GM18867 (cell line): ENCODE measurements at regions not wholly inside any gene's neighbourhood (a gene's known extent, or its start where the extent isn't known, plus 50 kb on each side); places are given as distances from the start of the nearest gene placed in this dataset.

Experiments
- ATAC-seq: cut with Tn5 transposase; IDR thresholded peaks from one replicate; pipeline ENCODE4 v1.9.1; 2021; ENCODE audit warnings: mild to moderate bottlenecking, moderate library complexity; ENCODE audit not compliant: unreplicated experiment

DNA sequence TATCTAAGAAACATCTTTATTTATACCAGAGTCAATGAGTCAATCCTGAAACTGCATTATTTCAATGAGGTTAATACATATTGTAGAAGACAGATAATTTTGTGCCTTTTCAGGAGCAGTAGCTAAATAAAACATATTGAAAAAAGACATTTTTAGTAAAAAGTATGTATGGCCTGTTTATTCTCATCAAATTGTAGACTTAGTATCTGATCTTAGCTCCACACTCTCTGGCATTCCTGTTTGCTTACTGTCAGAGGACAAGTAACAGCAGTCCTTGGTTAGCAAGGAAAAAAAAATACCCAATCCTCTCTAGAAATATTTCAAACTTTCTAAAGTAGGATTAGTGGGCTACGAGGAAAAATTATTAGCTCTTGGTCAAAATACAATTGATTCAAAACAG, 50.5 kb upstream of the GUCY1A1 start:
- ATAC-seq: no peak

DNA sequence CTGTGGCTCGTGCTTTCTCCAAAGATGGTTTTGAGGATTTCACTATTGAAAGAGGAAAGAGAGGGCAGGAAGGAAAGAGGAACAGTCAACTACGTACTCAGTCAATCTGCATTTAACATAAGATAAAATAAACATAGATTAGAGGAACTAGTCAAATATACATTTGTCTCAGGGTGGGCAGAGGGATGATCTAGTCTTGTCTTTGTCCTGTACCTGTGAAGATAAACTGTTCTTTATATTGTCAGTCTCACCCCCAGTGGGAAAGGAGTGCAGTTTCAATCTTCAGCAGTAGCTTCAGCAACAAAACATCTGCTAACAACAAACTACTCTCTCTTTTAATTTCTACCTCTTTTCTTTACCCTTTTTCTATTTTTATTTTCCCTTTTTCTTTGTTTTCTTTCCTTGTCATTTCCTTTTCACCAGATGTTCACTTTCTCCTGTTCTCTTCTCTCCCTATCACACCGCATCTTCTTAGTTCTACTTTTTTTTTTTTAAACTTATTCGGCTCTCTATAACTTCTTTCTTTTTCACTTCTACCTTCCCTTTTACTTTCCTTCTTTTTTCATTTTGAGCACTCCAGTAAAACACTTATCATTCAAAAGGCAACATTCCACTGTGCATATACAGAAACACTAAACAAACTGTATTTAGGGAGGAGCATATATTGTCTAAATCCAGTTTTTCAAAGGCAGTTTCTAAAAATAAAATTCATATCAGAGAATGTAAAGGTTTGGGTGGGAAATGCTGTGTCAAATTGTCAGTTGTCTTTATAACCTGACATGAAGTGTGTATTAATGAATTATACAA, 51.4 kb upstream of the GUCY1A1 start:
- ATAC-seq: peak; percentile 56

DNA sequence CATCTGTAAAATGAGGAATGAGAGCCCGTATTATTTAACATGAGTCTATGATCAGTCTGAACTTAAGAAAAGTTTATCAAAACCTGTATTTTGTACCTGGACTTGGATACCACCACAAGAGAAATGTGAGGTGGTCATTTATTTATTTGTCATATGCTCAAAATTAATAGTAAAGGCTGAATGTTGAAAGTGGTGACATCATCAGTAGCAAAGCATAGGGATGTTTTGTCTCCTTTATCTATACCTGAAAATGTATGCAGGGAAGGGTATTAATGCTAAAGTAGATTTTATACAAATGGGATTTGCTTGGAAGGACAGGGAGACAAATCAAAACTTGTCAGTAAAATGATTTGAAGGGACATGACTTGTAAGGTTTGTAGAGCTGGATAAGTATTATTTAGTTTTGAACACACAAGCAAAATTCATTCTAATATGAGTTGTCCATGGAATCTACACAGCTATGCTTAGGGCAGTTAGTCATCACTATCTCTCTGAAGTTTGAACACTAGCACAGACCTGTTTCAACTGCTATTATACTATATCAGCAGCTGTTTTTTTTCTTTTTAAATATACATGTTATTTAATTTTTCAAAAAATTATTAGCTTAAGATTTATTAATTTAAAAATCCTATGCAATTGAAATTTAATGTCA, 52.4 kb upstream of the GUCY1A1 start:
- ATAC-seq: no peak

DNA sequence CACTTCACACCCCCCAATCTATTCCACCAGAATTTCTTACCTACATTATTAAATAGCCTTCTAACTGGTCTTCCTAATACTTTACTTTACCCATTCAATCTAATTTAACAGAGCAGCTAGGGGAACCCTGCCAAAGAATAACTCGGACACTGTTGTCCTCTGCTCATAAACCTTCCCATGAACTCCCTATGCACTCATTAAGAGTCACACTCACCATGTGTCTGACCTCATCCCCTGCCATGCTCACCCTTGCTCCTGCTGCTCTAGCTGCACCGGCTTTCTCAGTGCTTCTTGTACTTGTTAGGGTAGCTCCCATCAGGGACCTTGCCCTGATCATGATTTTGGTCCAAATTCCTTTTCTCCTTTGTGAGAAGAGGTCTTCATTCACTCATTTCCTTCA, 54.6 kb upstream of the GUCY1A1 start:
- ATAC-seq: no peak

DNA sequence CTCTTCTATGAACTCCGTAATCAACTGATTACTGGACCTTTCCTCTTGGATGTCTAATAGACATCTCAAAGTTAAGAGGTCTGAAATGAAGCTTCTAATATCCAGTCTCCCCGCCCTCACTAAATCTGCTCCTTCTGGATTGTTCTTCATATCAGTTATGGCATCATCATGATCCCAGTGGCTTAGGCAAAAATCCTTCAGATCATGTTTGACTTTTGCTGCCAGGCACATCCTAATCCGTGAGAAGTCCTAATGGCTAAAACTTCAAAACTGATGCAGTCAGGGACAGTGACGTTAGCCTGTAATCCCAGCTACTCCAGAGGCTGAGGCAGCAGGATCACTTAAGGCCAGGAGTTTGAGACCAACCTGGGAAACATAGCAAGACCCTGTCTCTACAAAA, 55.1 kb upstream of the GUCY1A1 start:
- ATAC-seq: no peak

DNA sequence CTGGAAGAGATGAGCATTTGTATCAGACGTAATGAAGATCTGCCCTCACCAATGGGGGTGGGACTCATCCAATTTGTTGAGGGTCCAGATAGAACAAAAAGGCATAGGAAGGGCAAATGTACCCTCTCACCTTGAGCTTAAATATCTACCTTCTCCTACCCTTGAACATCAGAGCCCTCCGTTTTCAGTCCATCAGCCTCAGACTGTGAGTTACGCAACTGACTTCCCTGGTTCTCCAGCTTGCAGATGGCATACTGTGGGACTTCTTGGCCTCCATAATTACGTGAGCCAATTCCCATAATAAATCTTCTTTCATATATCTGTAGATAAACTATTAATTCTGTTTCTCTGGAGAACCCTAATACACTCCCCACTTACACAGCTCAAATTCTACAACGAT, 56.5 kb upstream of the GUCY1A1 start:
- ATAC-seq: no peak

DNA sequence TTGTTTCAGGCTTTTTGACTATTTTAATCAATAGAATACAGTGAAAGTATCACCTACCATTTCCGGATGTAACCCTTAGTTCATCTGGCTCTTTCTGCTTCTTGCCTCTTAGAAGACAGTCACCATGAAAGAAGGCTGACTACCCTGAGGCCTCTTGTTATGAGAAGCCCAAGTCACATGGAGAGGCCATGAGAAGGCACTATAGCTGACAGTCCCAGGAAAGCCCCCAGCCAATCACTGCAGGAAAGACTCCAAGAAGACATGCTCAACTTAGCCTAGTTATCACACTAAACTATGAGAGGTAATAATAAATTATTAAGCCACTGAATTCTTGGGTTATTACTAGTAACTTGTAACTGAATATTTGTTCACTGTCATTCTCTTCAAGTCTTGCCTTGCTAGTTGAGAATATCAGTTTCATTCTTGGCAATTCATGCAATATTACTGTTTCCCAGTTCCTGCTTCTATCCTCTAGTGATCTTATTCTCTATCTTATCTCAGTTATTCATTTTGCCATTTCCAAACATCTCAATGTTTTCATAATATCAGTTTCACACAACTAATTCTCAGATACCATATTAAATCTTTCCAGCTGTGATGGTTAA, 57.1 kb upstream of the GUCY1A1 start:
- ATAC-seq: peak; percentile 89

DNA sequence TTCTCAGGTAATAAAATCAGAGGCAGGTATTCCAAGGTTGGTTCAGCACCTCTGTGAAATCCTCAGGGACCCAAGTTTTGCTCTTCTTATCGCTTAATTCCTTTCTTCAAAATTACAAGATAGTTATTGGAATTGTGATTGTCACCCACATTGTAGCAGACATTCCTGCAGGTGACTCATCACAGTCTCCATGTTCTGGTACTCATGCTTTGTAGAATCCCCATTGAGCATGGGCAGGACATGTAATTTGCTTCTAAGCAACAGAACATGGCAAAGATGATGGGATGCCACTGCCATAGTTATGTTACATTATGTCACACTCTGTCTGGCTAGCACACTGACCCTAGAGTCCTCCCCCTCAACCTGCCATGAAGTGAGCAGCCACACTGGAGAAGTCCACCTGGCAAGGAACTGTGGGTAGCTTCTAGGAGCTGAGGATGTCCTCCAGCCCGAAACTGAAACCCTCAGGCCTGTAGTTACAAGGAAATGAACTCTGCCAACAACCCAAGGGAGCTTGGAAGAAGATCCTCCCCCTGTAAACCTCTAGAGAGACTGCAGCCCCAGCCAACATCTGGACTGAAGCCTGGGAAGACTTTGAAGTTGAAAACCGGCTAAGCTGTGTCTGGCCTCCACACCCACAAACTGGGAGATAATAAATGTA, 58.3 kb upstream of the GUCY1A1 start:
- ATAC-seq: no peak

DNA sequence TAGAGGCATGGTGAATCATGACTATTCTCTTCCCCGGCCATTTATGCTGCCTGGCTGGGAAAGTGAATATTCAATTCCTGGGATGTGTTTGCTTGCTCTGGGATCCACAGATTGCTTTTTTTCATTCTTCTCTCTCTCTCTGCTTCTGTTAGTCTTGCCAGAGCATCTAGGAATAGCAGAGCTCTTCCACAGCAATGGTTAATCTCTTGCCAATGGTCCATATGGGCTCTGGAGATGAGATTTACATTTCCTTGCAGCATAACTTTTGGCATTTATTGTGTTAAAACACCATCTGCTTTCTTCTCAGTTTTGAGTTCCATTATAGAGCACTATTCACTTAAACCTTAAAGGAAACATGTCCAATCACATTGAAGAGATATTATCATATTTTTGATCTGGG, 59.2 kb upstream of the GUCY1A1 start:
- ATAC-seq: no peak

DNA sequence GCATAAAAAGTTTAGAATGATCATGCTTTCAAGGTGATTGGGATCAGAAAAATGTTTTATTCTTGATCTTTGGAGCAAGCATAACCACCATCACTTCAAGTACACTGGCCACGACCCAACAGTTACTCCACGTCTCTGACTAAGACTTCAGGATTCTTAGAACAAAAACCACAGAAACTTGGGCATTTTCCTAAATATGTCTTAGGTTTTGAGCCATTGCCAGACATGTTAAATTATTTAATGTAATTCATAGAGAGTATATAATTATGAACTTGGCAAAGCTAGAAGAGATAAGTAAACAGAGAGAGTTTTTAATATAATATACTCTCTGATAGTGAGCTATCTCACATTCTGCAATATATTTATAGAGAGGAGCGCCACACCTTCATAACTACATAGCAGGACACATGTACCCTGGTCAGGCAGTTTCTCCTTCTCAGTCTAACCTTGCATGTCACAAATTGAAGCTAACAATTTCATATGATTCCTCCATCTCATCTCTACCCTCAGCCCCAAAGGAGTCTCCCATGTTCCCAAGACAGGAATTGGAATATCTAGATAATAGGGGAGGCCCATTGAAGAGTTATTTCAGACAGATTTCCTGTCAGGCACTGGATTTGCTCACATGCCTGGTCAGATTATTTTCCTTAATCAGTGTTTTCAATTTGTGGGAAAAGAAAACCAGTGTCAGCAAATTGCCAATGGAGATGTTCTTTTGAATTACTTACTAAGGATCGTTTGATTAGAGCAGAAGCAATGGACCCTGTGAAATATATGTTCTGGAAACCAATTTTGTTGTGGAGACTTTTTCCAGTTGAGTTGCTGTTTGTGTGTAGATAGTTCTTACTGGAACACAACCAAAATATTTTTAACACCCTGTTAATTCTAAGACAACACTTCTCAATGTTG, 61.7 kb upstream of the GUCY1A1 start:
- ATAC-seq: no peak

DNA sequence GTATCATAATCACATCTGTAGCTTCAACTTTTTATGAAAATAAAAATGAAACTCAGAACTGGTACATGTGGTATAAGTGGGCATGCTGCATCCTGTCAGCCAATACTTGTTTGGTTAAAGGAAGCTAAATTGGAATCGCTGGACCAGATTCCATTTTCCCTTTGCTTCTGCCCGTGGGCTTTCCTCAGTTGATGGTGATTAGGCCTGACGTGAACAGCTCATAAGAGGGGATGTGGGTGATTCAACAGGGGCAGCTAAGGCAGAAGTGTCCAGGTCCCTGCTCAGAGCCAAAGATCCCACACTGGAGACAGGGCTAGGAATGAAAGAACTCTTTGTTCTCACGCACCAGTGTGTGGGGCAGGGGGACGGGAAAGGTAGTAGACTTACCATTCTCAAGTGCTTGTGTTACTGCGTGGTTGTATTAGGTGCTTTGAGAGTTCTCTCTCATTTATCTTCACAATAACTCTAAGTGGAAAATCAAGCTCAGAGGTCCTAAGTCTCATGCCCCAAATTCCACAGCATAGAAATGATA, 63.2 kb upstream of the GUCY1A1 start:
- peak; percentile 70 for ATAC-seq

DNA sequence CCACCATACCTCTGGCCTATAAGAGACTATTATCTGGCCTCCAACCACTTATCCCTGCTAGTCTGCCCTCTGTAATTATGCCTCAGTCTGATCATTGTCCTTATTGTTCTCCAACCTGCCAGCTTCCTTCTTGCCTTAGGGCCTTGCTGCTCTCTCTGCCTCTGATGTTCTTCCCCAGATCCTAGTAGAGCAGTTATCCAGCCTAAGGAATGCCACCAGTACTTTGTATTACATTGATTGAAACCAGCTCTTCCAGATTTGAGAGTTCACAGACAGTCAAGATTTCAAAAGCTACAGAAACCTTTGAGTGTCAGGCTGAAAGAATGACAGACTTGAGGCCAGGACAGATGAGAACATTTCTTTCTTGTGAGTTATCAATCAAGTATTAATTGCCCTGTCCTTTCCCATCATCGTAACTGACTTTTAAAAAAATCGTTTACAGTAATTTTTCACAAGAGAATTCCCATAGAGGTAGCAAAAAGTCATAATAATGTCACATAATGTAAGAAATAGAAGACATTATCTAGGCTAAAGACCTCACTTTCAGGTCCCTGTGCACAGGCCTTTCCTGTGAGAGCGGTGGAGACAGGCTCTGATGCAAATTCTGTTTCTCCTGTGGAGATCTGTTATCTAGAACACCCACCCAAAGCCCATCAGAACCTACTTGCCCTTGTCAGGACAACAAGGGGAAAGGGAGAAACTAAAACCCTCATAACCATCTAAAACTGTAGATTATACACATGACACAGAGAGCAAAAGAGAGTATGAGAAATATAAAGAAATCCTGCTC, 64.1 kb upstream of the GUCY1A1 start:
- ATAC-seq: peak; percentile 25

DNA sequence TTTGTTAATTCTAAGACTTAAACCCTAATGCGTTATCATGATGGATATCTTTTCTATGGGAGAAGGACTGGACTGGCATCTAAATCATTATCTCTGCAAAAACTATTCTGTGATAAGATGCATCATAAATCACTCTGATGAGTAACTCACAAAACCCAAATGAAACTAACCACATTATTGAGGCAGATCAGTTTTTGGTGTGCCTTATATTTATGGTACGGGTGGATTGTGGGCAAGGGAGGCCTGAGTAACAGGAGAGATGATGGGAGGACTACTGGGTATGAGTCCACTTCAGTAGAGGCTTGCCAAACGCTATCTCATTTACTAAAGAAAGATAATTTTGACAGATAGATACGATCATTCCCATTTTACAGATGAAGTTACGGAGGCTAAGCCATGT, 66.4 kb upstream of the GUCY1A1 start:
- ATAC-seq: no peak

DNA sequence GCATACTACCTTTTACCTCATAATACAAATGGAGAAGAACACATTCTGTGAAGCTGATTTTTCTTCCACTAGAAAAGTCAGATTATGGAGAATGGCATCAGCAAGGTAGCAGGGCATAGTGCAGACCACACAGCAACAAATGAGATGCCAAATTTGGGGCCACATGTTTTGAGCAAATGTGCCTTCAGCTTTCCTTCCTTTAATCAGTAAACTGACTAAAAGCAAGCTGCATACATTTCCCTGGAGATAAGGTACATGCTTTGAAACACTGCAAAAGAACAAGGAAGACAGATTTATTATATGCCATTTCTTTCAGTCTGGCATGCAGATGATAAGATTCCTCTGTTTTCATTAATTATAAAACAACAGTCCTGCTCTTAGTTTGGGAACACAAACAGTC, 67.1 kb upstream of the GUCY1A1 start:
- no peak for ATAC-seq

DNA sequence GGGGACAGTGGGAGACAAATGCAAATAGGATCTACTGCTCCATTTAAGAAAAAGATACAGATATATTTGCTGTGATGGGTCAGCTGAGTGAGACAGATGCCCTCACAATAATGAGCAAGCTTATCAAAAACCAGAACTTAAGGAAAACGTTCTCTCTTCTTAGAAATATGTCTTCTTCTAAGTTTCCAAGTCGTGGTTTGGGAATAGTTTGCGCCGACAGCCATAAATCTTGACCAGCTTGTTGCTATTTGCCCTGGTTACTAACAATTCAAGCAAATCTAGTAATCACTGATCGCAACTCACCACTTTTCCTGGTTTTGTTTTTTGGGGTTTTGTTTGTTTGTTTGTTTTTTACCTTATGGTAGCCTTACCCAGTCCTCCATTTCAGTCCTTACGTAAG, 67.6 kb upstream of the GUCY1A1 start:
- no peak for ATAC-seq

DNA sequence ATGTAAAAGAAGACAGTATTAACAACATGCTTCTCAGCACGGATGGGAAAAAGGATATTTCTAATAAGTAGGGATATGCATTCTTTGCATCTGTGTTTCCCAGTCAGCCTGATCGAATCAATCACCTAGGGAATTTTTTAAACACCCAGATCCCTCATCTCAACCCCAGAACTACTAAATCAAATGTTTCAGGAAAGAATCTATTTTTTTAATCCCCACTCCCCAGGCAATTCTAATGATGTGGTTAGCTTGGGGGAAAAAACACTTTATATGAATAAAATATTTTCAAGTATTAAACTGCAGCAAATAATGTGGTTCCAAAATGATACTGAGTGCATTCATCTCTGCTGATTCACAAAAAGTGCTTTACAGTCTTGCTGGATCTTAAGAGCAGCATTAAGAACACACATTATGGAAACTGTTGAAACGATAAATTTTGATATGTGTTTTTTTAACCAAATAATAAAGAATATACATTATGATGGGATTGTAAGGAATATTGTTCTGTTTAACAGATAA, 68.7 kb upstream of the GUCY1A1 start:
- no peak for ATAC-seq

DNA sequence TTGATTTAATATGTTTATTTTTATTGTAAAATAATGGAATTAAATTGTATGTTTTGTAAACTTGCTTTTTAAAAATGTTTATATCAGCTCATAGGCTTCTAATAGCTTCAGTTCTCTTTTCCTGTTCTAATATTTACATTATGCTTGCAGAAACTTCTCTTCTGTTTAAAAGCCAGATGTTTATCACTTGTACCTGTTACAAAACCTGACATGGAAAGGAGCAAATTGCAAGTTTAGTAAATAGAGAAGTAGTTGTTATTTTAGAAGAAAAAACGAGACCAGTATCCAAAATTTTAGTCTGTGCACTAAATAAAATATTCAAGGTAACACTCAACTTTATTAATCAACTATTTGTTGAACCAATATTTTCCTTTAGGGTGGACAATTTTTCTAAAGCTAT, 69.4 kb upstream of the GUCY1A1 start:
- ATAC-seq: no peak

DNA sequence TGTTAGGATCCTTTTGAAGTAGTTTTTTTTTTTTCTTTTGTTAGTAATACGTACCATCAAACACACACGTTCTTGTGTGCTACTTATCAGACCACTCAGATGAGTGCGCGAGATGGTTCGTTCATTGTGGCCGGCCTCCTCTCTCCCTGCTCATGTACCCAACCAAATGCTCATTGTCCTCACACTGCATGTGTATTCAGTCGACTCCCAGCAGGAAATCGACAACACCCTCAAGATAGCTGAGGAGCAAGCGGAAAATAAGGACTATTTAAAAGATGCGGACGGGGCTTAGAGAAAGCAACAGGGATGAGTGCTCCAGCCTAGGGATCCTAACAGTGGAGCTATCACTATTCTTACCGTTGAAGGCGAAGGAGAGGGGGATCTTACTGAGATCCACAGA, 72.9 kb upstream of the GUCY1A1 start:
- no peak for ATAC-seq

DNA sequence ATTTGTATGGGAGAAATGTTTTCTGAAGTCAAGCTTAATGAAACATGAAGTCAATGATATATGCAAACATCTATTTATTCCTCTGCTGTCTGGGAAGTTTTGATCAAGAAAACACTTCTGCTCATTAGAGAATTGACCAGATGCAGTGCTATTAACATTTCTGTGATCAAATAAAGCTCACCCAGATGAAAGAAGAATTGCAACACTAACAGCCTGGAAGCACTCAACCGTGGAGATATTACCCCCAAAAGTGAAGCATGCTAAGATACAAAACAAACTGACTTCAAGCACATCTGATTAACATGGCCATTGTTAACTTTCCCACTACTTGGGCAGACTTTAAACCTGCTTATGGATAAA, 73.7 kb upstream of the GUCY1A1 start:
- ATAC-seq: no peak
